ENCODE measurements at regions not wholly inside any gene's neighbourhood (a gene's known extent, or its start where the extent isn't known, plus 50 kb on each side); places are given as distances from the start of the nearest gene placed in this dataset.
A peak's percentile ranks its signal among the peaks of the same experiment; 100 is the strongest.

DNA sequence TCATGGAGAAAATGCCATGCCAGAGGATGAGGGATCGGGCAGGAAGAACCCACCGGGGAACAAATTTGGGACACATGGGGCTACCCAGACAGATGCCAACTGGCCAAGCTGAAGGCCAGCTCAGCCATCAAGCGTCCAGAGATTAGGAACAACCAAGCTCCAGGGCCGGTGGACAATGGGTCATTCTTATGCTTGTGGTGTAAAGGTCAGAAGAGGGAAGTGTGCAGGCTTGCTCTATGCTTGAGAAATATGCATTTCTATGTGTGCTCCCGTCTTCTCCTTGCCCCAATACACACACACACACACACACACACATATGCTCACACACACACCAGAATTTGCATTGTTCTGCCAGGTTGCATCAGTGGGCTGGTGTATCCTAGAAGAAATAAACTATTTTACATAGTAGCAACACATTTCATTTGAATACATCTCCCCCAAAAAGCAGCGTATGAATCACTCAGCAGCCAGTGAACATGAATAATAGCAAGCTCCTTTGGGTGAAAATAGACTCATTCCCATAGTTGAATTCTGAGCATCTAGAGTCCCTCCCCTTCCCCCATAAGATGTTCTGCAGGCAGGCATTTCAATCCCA, 201.9 kb upstream of the PPARGC1A start:
- no peak for DNase-seq

DNA sequence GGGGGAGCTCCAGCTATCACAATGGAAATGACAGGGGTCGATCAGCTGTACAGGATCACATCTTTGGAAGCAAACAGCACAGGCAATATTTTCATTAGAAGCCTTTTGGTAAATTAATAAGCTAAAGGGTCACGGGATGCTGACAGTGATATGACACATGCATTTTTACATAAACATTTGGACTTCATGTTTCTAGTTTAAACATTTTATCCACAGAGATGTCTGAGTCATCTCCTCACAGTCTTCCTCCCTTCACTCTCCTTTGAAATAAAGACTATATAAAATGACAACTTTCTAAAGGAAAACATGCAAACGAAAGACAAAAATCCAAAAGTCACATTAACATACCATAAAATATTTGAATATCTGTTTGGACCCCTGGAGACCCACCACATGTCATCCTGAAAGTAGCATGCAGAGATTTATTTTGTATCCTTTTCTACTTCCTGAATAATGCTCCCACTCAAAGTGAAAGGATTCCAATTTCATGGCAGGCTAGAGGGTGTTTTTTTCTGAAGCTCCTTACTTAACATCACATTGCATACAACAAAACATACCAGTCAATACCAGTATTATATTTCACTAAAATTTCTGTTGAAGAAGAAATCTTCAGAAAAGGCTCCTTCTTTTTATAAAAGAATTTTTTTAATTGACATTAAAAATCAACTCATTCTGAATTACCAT, 200.1 kb upstream of the PPARGC1A start:
- DNase-seq, result no peak

DNA sequence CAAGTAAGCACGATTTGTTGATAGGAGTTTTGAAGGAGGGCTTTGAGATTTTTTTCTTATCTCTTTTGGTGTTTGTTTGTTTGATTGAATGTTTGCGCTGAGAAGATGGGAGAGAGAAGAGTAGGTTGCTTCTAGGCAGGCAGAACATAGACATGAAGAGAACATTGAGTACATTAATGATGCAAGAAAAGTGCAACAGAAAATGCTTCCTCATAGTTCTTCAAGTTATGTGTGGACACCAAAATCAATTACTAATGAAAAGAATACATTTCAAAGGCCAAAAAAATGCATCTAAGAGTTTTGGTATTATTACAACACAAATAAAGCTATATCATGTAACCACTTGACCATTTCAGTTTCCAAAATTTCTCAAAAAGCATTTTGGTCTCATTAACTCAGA, 191.0 kb upstream of the PPARGC1A start:
- DNase-seq, result no peak

DNA sequence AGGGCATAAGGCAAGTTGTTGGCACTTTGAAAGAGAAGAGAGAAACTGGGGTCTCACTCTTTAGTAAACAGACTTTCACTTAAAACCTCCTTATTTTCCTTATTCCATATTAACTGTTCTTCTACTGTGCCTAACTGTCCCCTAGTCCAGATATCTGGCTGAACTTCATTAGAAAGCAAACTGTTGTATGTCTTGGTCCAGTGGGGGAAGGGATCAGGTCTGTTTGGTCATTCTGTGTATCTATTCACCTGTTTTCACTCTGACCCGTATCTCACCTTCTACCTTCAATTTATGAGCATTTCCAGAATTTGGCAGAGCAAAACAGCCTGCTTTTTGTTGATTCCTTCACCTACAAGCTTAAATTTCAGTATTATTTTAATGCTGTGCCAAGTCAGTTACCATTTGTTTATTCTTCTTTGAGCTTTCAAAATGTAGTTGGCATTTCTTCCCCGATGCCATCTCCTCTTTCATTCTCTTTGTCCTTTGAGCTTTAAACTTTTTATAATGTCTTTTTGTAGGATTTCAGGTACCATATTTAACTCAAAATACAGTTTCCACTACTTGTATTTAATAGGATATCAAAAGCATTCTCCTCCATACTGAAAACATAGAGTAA, 188.6 kb upstream of the PPARGC1A start:
- DNase-seq, result no peak

DNA sequence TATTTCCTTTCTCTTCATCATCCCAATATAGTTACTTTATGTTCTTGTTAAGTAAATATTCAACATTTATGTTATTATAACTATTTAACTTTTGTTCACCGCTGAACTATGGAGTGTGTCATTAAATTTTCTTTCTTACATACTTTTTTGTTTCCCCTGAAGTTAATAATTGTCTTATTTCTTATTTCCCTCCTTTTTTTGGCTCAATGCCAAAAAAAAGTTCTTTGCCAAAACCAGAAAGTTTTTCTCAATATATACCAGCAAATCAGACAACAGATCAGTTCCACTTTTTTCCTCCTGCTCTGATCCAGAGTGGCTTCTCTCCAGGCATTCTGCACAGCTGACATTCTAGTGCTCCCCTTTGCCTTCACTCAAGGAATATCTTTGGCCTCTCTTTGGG, 187.0 kb upstream of the PPARGC1A start:
- no peak for DNase-seq

DNA sequence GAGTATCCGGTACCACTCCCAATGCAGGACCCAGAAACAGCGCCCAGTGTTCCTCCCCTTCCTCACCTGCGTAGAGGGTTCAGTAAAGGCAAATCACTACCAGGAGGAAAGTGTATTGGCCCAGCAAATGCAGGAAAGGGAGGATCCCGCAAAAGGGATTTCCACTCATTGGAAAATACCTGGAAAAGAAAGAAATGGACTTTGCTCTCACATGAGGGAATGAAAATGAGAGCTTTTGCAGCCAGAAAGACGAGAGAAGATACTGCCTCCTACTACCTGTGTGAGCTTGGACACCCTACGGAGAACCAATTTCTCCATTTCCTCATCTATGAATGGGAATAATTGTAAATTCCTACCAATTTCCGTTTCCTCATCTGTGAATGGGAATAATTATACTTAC, 184.1 kb upstream of the PPARGC1A start:
- no peak for DNase-seq

DNA sequence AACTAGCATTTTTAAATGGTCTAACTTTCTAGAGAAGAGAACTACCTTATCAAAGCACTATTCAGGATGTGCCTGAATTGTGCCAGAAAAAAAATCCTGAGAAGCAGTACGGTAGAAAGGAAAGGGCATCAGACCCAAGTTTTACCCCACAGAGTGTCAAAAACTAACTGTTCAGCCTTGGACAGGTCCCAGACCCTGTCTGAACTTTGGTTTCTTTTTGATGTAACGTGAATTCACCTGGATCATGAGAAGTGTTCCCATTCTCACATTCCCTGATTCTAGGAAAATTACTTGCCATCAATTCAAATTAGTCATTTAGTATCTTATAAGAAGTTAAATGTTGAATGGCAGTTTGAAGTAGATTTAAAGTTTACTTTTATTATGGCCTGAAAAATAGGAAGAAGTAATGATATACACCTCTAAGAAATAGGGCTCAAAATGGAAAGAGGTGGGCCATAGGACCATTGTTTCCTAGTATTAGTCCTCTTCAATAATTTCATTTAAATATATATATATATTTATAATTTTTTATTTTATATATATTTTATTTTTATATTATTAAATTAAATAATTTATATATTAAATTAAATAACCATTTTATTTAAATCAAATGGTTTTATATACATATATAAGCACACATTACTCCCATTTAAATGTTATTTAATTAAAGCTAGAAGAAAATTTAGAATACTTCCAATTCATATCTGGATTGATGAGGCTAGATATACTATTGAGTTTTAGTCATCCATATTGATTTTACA, 181.9 kb upstream of the PPARGC1A start:
- no peak for DNase-seq

DNA sequence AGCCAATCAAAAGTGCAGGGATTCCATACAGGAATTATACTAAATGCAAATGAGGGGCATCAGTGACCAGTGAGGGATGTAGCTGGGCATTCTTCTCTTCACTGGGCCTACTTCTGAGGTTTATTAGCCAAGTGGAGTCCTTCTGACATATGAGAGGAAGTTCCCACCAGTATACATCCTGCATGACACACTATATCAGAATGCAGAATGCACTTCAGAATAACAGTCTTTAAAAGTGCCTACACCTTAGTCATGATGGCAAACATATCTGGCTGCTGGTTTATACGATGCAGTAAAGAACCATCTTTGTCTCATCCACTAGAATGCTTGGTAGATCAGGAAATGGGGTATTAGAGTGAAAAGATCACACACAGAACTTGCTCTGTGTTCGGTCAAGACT, 180.3 kb upstream of the PPARGC1A start:
- DNase-seq, result peak; percentile 53 to 82

DNA sequence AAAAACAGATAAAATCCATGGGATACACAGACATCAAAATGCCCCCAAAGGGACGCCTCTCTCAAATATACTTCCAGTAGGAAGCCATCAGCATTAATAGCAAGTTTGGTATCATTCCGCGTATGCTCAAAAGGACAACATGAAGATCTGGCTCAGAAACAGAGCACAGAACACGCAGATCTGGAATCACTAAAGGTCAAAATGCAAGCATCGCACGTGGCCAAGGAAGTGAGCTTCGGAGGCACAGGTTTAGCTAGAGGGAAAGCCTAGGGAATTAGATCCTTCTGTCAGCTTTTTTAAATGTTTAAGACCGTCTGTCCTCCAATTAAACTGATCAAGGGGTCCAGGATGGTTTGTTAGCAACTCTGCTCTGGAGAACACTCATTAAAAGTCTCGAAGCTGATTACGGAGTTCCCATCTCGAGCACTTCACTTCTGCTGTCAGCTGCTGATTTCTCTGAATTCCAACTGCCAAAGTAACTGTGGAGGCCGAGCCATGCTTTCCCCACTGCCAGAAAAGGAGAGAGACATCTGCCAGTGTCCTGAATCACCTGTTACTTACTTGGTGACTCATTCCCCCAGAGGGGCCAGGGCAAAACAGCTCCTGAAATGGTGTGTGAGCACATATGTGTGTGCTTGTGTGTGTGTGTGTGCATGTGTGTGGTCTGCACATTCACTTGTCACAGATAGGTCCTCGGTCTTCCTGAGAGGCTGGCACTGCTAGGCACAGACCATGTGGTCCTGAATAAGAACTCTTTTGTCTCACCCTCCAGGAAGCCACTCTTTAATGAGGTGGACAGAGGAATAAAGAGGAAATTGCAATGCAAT, 177.7 kb upstream of the PPARGC1A start:
- DNase-seq, result peak; percentile 40 to 45

DNA sequence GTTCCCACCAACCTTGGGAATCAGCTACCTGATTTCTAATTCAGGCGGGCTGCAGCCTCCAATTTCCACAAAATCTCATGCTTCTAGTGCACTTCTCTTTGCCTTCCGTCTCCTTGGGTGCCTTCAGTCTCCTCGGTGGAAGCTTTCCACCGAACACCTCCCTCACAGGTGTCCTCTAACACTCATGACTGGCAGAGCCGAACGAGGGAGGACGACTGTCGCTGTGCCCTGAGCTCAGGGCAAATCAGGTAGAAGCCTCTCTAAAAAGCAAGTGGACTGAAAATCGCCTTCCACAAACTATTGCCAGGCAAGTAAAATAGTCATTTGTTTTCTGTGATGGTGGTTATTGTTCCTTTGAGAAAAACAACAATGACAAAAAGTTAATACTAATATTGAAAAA, 176.1 kb upstream of the PPARGC1A start:
- DNase-seq, result no peak

DNA sequence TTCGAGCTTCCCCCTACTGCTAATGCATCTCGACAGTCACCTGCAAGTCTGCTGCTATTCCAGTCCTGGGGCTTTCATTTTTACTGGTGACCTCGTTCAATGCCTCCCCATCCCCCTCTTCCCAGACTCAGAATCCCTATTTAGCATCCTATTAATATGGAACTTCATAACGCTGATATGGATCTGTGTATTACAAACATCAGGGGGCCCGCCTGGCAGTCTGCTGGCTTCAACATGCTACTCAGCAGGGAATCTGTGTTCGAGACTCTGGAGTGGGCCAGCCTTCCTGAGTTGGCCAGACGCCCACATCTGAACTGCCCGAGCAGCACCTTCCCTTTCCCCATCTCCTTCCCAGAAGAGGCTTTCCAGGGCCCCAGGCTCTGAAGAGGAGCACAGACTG, 173.9 kb upstream of the PPARGC1A start:
- no peak for DNase-seq

DNA sequence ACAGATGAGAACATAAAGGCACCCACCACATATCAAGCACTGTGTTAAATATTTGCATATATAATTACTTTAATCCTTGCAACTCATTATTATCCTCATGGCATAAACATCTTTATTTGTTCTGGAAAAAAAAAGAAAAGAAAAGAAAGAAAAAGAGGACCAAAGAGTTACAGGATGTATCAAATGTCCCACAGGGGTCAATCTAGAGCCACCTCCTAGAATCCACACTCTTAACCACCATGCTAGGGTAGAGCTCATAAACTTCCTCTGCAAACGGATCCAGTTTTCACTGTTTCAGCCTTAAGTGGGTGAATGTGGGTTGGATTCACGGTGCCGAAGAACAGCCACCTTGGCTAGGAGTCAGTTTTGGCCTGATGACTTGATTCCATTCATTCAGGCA, 171.1 kb upstream of the PPARGC1A start:
- no peak for DNase-seq

DNA sequence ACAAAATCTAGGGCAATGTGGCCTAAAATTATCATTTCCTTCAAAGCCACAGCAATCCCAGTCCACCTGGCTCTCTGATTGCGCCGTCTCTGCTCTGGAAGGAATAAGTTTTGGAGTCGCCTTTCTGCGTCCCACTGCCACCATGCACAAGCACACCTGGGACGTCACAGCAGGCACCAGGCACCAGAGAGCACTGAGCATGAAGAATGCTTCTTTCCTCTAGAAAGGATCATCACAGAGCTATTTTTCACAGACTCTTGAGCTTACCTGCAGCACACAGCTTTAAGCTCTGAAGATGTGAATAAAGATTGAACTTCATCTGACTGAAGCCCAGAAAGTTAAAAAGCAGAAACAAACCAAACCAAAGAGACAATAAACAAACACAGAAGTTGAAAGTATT, 170.0 kb upstream of the PPARGC1A start:
- DNase-seq, result no peak

DNA sequence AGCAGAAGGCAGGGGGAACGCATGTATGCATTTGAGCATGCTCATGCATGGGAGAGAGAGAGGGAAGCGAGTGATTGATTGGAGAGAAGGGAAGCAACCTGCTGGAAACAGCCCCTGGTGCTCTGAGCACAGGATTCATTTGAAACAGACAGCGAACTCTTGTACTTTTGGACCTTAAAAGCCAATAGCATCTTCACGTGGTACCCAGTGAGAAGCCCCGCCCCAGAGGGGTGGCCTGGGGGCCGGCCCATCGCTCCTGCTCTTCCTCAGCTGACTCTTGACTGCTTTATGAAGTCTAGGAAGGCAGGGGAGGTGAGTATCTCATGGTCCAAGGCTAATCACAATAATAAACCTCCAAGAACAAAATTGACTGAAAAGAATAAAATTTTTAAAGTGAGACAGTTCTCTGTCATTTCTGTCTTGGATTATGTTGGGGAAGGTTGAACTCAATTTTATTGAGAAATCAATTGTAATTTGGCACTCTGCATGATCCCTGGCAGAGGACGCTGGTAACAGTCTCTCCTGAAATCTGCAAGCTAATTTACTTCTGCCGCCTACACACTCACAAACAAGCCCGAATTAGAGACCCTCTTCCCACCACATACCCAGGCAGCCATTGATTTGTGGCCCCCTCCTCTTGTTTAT, 168.2 kb upstream of the PPARGC1A start:
- no peak for DNase-seq

DNA sequence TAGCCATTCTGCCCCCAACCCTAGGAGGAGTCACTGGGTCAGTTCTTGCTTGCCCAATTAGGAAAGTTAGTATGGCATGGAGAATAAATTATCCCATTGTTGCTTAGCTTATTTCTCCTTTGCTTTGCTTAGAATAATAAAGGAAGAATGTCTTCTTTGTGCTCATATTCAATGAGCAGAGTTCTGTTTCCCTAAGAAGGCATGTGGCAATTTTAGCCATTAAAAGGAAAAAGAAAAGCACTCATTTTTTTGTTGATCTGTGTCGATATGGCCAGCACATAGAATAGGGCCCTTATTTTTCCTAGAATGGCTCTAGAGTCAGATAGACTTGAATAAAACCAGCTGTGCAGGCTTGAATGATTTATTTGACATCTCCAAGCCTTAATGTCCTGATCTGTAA, 166.4 kb upstream of the PPARGC1A start:
- DNase-seq, result no peak

DNA sequence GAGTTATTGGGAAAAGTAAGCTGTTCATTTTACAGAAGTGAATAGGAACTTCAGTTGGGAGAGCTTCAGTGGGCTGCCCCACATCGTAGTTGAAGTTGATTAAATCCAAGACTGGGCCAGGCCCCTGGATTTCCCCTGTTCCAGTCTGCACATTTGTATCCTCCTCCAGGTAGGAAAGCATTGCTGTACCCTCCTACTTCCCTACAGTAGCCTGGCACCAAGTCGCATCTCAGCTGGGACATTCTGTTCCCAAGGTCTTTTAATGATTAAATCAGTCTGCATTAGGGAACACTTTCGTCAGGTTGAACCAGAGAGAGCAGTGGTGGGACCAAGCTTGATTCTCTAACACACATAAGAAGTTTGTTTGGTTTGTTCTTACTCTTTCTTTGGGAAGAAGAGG, 165.8 kb upstream of the PPARGC1A start:
- no peak for DNase-seq

DNA sequence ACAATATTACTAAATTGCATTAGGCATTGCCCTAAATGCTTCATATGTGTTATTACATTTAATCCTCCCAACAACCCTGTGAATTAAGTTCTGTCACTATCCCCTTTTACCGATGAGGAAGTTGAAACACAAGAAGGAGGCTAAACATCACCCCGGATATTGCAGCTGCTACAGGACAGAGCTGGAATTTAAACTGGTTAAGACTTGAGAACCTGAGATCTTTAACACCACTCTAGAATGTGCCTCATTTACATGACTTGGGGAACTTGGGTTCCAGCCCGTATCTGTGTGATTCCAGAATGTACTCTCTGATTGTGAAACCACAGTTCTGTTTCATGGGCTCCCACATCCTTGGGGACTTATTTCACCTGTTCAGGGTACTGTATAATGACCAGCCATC, 165.1 kb upstream of the PPARGC1A start:
- DNase-seq, result no peak

DNA sequence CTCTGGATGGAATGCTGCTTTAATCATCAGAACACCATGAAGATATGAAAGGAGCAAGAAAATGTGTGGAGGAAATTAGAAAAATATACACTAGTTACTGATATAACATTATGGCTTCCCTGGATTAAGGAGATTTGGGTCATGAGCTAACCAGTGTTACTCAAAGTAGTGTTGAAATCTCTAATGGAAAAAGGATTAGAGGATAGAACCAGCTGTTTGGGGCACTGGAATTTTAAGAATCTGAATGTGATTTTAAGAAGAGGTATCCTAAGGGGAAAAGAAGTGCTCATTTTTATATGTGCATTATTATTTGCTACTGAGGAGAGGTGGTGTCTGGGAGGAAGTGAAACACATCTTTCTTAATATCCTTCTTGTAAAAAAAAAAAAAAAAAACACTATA, 164.1 kb upstream of the PPARGC1A start:
- no peak for DNase-seq

DNA sequence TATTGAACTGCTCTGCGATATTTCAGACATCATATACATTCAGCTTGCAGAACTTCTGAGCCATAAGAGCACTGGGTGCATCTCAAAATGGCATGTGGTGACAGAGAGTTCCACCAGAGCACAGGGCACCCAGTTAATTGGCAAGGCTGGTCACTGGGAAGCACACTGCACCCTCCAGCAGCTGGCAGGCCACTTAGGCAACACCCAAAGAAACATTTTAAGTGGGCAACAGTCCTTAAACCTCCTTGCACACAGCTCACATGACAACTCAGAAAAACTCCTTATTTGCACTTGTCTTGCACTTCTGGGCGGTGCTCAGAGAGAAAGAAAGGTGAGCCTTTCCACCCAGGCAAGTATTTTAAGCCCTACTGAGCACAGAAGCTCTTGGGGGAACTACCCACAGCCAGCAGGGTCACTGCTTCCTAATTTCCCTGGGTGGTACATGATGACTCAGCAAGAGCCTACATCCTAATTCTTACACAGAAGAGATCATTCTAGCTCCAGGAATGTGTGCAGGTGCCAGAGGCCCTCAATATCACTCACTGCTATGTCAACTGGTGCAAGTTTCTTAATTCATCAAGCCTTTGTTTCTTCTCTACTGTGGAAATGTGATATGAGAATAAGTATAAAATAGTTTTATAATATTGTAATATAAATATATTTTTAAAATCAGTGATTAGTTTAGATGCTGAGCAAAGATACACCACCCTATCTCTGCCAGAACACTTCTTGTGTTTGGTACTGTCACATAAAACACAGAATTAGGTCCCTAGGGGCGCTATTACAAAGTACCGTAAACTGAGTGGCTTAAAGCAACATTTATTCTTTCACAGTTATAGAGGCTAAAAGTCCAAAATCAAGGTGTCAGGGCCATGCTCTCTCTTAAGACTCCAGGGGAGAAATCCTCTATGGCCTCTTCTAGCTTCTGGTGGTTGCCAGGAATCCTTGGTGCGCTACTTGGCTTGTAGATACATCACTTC, 155.1 kb upstream of the PPARGC1A start:
- no peak for DNase-seq

DNA sequence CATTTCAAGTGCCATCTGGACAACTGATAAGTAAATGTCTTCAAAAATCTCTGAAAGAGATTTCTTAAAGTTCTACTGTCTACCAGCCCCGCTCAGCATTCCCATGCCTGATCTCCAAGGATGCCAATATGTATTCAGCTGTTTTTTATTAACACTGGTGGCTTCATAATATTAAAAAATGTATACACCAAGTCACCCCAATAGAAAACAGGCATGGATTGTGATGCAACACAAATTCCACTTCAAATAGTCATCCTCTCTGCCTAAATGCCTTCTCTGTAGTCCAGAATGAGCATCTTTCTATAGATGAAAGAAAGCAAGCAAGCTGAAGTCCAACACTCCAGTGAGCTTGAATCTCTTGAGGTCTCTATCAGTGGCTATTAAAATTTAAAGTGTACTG, 152.2 kb upstream of the PPARGC1A start:
- DNase-seq, result no peak

DNA sequence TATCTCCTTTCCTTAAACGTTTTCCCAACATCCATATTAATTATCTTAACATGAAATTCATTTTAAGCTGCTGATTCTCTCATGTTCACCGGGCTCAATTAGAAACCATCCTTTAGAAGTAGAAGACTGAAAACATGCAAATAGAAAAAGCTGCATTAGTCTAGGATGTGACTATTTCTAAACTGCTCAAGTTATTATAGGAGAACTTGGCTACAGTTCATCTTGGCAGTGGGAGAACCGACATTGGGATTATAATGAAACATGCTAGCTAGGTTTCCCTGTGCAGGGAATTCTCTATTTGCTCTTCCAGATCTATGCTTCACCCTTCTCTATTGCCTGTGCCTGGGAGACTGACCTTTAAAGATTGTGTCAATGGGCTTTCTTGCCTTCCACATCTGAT, 151.0 kb upstream of the PPARGC1A start:
- no peak for DNase-seq
